ENCODE measurements at regions not wholly inside any gene's neighbourhood (a gene's known extent, or its start where the extent isn't known, plus 50 kb on each side); places are given as distances from the start of the nearest gene placed in this dataset.

GRCh38 chr1:221902961-221903360 is 161.1 kb upstream of the DUSP10 start:
- TF ChIP-seq, protein P1, sequence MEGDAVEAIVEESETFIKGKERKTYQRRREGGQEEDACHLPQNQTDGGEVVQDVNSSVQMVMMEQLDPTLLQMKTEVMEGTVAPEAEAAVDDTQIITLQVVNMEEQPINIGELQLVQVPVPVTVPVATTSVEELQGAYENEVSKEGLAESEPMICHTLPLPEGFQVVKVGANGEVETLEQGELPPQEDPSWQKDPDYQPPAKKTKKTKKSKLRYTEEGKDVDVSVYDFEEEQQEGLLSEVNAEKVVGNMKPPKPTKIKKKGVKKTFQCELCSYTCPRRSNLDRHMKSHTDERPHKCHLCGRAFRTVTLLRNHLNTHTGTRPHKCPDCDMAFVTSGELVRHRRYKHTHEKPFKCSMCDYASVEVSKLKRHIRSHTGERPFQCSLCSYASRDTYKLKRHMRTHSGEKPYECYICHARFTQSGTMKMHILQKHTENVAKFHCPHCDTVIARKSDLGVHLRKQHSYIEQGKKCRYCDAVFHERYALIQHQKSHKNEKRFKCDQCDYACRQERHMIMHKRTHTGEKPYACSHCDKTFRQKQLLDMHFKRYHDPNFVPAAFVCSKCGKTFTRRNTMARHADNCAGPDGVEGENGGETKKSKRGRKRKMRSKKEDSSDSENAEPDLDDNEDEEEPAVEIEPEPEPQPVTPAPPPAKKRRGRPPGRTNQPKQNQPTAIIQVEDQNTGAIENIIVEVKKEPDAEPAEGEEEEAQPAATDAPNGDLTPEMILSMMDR (conservative IDR thresholded peaks at IDR 0.05): no peak
- no peak for TF ChIP-seq ZFX (IDR thresholded peaks at IDR 0.05)
- no peak overlapping the region for H3K27ac ChIP-seq

DNA sequence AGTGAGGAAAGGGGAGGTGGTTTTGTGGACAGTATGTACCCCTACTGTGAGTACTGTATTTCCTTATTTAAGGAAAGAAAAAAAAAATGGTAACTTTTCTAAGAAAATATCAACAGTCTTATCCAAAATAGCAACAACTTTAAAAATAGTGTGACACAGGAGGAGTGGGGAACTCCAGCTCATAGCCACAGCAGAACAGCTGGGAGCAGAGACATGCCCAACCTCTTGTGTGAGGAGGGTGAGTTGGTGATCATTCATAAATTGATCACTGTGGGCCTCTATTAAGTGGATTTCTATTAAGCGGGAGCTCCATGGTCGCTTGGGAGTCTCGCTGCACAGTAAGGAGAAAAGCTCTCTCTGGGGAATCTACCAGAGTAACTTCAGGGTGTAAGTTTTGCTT is 158.8 kb upstream of the DUSP10 start:
- no peak for TF ChIP-seq ZFX (IDR thresholded peaks at IDR 0.05)
- TF ChIP-seq, protein P1 (conservative IDR thresholded peaks at IDR 0.05): no peak
- H3K27ac ChIP-seq: no peak overlapping the region

DNA sequence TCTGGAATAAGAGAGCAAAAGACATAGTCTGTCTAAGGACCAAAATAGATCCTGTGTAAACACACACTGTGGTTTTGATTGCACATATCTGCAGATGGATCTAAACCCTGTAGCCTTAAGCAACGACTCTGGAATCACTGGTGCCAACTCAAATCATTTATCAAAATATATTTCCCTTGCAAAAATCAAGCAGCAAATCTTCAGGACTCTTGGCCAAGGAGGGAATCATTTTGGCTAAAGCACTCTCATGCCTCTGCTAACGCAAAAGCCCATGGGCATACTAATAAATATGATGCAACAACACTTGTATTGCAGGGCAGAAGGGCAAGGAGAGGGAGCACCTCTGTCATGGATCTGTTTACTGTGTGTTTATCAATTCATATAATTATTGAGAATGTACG is 155.4 kb upstream of the DUSP10 start:
- TF ChIP-seq ZFX (IDR thresholded peaks at IDR 0.05): no peak
- TF ChIP-seq, protein P1 (conservative IDR thresholded peaks at IDR 0.05): no peak
- no peak overlapping the region for H3K27ac ChIP-seq

GRCh38 chr1:221892301-221892830 is 150.5 kb upstream of the DUSP10 start:
- no peak for TF ChIP-seq ZFX (IDR thresholded peaks at IDR 0.05)
- TF ChIP-seq, protein P1 (conservative IDR thresholded peaks at IDR 0.05): no peak
- H3K27ac ChIP-seq: no peak overlapping the region

DNA sequence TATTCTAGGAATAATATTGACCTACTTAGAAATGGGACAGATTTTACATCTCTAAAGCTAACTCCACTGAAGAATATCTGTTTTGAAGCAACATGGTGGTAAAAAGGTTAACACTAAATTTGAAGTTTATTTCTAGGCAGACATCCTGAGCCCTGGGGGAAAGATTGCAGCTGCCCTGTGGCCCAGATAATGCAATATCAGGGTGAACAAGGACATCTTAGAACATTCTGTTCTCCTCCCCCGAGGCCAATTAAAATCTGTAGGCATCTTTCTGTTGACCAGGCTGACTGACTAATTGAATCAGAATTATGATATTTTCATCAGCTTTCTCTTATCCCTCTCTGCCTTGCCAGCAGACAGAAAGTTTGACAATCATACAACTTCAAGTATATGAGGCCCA is 149.8 kb upstream of the DUSP10 start:
- no peak overlapping the region for H3K27ac ChIP-seq
- TF ChIP-seq ZFX (IDR thresholded peaks at IDR 0.05): no peak
- TF ChIP-seq, protein P1 (conservative IDR thresholded peaks at IDR 0.05): no peak

DNA sequence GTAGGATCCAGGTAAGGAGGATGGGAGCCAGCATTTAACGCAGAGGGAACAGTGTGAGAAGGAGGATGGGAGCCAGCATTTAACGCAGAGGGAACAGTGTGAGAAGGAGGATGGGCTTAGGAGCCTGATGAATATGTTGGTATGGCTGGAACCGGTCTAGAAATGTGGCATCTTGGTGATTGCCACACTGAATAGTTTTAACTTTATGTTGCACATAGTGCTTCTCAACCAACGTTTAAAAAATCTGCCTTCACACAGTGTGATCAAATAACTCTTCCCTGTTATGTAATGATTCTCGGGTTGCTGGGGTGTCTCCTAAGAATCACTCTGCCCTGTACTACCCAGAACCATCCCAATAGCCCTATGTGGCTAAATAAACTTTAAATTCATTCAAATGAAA is 146.9 kb upstream of the DUSP10 start:
- TF ChIP-seq ZFX (IDR thresholded peaks at IDR 0.05): no peak

GRCh38 chr1:221888218-221888617 is 146.3 kb upstream of the DUSP10 start:
- no peak for TF ChIP-seq ZFX (IDR thresholded peaks at IDR 0.05)
- TF ChIP-seq, protein P1 (conservative IDR thresholded peaks at IDR 0.05): no peak
- H3K27ac ChIP-seq: no peak overlapping the region

More for the DNA sequence above, 146.9 kb upstream of the DUSP10 start:
- no peak overlapping the region for H3K27ac ChIP-seq

DNA sequence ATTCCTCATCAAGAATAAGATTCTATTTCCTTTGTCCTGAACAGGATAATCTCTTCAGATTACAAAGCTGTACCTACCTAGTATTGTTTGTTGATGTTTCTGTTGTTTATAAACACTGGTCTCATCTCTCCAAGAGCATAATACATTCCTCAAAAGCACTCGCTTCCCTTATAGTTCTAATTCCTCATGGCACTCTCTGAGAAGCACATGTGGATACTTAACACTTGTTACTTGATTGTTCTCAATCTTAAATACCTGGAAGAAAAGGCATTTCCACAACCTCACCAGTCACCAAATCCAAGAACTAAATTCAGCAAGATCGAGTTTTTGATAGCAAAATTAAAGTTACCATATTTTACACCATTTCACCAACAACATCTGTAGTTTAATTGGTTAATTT is 145.9 kb upstream of the DUSP10 start:
- no peak overlapping the region for H3K27ac ChIP-seq

More for the DNA sequence above, 145.9 kb upstream of the DUSP10 start:
- TF ChIP-seq ZFX (IDR thresholded peaks at IDR 0.05): no peak
- TF ChIP-seq, protein P1 (conservative IDR thresholded peaks at IDR 0.05): no peak

Data from C4-2B (cell line).